Fibroblast of lung (primary cell): ENCODE measurements at regions not wholly inside any gene's neighbourhood (a gene's known extent, or its start where the extent isn't known, plus 50 kb on each side); places are given as distances from the start of the nearest gene placed in this dataset.

Experiments
- EZH2 ChIP-seq: IDR thresholded peaks from 2 replicates; pipeline ENCODE4 v1.5.1; 2012; ENCODE audit warnings: low read length, control low read depth, mild to moderate bottlenecking; ENCODE audit errors: missing control alignments
- TF ChIP-seq, protein P1 (sequence below), 2 donors: IDR thresholded peaks in 1 of 2; conservative IDR thresholded peaks in 1 of 2; 1 replicate in 1 of 2; 2 replicates in 1 of 2; pipeline ENCODE4 v1.5.1; 2011 to 2012; ENCODE audit warnings: low read length in 2 of 2, control low read depth in 1 of 2, inconsistent platforms in 1 of 2, low read depth in 1 of 2, mild to moderate bottlenecking in 1 of 2

DNA sequence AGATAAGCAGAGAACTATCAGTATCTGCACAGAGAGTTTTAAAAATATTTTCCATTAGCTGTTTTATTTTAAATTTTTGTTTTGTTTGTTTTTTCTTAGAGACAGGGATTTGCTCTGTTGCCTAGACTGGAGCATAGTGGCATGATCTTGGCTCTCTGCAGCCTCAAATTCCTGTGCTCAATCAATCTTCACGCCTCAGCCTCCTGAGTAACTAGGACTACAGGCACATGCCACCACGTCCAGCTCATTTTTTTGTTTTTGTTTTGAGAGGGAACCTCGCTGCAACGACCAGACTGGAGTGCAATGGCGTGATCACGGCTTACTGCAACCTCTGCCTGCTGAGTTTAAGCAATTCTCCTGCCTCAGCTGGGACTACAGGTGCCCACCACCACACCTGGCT lies 138.2 kb upstream of the LPAR1 start:
- TF ChIP-seq, protein P1, sequence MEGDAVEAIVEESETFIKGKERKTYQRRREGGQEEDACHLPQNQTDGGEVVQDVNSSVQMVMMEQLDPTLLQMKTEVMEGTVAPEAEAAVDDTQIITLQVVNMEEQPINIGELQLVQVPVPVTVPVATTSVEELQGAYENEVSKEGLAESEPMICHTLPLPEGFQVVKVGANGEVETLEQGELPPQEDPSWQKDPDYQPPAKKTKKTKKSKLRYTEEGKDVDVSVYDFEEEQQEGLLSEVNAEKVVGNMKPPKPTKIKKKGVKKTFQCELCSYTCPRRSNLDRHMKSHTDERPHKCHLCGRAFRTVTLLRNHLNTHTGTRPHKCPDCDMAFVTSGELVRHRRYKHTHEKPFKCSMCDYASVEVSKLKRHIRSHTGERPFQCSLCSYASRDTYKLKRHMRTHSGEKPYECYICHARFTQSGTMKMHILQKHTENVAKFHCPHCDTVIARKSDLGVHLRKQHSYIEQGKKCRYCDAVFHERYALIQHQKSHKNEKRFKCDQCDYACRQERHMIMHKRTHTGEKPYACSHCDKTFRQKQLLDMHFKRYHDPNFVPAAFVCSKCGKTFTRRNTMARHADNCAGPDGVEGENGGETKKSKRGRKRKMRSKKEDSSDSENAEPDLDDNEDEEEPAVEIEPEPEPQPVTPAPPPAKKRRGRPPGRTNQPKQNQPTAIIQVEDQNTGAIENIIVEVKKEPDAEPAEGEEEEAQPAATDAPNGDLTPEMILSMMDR (conservative IDR thresholded peaks at IDR 0.05 in 1 of 2, IDR thresholded peaks at IDR 0.05 in 1 of 2; ENCODE audit: low read depth in 1 of 2, low read length in 2 of 2), result no peak
- no peak for TF ChIP-seq EZH2
